Hypothalamus (tissue), 51 donors: ENCODE measurements at regions not wholly inside any gene's neighbourhood (a gene's known extent, or its start where the extent isn't known, plus 50 kb on each side); places are given as distances from the start of the nearest gene placed in this dataset.

Experiments used
- DNase-seq, 51 donors: peaks; one replicate each; lab custom pipeline; 2025; lab: John Stamatoyannopoulos, UW

DNA sequence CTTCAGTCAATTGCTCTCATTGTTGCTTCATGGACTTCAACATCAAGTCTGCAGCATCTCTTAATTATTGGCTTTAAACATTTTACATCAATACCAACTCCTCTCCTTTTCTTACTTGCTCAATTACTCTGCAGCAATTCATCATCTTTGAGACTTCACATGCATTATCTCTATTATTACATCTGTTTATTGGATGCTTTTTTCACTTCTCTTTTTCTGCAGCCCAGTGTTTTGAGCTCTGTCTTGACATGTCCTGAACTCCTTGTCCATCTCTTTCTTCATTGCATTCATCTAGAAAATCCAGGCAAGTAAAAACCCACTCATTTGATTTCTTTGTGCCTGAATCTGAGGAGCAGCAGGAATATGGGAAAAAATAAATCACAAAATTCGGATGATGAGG, 647.9 kb downstream of the PLCL1 start:
- DNase-seq, result no peak

DNA sequence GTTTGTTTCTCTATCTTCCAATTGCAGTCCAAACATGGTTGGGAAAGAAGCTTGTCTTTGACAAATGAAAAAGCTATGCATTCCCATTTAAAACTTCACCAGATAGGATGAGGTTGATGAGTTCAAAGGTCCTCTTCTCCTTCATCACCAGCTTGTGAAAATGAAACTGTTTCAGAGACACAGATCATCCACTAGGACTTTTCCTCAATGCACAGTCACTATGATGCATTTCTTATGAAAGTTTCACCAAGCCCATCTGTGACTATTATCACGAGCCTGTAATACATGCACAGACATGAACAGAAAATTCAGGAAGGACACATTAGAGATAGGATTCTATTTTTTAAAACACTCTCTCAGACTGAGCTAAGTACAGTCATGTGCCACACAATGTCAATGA, 644.4 kb downstream of the PLCL1 start:
- no peak for DNase-seq

DNA sequence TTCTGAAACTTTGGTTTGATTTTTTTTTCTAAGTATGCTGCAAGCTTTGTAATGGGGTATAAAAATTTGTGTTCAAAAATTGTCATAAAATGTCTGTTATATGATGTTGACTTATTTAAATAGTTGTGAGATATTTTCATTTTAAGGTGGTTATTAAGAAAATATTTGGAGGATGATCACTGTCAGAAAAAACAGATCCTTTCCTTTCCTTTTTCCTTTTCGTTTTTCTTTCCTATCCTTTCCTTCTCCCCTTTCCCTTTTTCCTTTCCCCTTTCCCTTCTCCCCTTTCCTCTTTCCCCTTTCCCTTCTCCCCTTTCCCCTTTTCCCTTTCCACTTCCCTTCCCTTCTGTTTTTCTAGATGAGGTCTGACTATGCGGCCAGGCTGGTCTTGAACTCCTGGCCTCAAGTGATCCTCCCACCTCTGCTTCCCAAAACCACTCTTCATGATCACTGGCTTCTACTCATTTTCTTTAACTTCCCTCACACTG, 640.5 kb downstream of the PLCL1 start:
- no peak for DNase-seq

DNA sequence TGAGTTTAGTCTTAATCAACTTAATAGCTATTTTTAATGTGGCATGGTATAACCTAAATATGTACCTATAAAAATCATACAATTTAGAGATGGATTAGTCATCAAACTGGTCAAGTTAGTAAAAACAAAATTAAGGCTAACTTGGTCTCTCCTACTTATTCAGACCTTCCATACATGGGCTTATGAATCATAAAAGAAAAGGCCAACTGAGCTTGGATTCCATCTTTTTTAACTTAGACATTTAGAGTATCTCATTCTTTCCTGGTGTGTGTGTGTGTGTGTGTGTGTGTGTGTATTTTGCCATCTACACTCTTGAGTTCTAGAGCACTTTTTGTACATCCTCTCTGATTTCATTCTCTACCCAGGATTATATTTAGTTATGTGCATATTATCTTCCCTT, 637.5 kb downstream of the PLCL1 start:
- no peak for DNase-seq

DNA sequence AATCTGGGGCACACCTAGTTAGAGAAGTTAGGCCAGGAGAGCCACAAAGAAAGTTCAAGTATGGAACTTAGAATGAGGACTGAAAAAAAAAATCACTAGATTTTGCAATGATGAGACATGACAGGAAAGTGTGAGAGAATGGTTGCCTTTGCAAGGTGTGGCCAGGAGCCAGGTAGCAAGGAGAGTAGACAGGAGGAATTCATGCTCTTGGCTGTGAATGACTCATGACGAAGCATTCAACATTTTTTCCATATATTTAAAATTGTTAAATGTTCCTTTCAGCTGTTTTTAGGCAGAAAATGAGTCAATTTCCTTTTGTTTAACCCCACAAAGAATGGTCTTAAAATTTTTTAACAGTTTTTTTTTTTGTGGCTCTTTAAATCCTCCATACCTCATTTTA, 636.9 kb downstream of the PLCL1 start:
- no peak for DNase-seq

DNA sequence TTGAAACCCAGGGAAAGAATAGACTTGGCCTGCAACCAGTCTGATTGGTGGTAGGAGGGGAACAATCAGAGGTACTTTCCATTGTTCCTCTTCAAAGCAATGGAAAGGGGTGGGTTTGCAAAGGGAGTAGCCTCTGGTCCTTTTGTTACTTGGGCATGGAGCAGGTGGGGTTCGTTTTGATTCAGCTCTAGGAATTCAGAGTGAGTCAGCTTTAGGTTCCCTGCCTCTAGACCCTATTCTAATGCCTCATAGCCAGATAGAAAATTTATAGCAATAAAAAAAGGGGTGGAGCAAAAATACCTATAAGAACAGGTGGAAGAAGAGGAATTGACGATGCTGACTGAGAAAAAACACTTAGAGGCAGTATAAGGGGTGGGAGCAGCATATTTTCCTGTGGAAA, 636.4 kb downstream of the PLCL1 start:
- DNase-seq, result no peak

DNA sequence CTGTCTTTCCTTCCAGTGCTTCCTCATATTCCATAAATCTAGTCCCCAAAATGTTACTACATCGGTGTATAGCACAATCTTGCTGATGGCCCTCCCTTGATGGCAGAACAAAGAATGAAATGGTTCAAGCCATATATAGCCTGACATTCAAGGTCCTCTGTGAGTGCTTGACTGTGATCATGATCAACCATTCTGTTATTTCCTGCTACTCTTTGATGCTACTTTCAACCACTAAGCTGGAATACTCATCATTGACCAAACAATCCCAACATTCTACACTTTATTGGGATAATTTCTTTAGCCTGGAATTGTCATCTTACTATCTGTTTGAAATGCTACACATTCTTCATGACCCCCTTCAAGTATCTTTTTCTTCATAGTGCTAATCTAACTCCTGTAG, 633.9 kb downstream of the PLCL1 start:
- DNase-seq, result no peak

DNA sequence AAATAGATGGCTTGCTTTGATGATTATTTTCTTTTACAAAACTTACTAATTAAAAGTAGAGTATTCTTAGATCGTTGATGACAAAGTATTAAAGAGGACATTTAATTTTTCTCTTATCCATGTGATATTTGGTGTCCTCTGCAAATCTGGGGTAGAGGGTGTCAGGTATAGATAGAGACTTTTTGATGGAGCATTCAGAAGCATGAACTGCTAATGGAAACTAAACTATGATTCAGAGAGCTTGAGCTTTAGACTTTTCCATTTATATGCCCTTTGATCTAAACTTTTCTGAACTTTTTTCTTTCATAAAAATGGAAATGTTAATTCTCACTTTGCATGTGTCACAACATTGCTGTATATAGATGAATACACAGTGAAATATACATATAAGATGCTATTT, 619.7 kb downstream of the PLCL1 start:
- no peak for DNase-seq

DNA sequence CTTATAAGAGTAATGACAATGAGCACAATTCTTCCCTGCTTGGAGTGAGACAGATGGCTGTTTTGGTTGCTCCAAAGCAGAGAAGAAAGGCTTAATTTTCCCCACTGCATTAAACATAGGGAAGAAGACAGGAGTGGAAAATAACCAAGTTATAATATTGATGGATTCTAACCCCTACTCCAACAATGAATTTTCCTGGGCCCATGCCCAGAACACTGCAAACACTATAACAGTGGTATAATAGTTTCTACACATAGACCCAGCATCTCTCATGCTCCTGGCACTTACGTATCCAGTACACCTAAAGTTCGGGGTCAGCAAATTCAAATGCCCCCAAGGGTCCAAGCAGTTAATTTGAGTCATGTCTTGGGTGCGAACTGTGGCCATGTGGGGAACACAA, 613.4 kb downstream of the PLCL1 start:
- DNase-seq, result no peak

DNA sequence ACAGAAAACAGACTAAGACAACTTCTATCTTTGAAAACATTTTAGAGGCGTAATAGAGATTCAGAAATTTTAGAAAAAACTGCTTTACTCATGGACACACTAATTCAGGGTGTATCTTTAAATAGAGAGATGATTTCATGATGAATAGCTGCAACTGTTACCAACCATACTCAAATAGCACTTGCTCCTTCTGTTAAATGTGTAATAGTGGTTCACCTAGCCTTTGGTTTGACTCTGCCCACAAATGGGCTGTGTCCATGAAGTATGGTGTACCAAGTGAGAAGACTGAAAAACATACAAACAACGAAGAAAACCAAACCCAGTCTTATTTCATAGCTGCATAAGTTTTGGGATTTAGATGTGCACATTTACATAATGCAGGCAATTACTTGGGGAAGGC, 610.6 kb downstream of the PLCL1 start:
- no peak for DNase-seq

DNA sequence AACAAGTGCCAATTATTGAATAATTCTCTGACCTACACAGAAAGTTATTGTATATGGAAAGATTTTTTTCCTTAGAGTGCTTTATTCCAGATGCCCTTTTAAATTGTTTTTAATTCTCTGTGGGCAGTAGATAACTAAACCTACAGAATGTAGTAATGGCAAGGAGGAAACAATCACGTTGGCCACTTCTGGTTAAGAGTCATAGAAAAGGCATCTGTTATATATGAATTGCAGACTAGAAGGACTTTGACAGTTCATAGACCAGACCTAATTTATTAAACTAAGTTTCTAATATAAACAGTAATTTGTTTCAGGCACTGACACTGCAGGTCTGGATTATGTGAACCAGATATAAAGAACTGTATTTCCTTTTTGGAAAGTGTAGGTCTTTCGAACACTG, 607.5 kb downstream of the PLCL1 start:
- no peak for DNase-seq

DNA sequence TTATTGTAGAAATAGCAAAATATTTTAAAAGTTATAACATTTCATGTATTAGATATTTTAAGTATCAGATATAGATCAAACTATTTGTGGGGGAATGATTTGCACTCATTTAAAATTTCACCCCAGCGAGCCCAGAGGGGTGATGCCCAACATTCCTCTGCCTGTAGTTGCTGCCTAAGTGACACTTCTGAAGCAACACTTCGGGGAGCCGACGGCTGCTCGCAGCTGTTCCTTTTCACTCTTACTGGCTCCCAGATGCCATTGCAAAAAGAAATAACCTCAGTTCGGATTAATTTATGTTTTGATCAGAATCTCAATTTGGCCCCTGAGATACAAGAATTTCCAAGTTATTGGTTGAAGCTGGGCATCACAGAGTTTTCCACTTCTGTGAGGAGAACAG, 603.8 kb downstream of the PLCL1 start:
- no peak for DNase-seq

DNA sequence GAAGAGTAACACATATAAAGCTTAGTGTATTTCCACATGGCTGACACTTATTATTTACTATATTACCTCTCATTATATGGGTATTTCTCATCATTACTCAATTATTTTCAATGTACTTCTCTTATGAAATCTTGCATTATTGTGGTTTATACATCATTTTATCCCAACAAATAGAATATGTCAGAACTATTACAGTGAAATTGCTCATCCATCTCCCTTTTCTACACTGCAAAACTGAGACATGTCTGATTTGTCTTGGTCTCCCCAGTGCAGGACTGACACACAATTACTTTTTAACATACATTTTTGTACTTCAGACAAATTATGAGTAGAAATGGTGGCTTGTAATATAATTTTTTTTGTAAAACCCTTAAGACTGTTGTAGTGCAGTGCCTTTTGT, 600.9 kb downstream of the PLCL1 start:
- no peak for DNase-seq

DNA sequence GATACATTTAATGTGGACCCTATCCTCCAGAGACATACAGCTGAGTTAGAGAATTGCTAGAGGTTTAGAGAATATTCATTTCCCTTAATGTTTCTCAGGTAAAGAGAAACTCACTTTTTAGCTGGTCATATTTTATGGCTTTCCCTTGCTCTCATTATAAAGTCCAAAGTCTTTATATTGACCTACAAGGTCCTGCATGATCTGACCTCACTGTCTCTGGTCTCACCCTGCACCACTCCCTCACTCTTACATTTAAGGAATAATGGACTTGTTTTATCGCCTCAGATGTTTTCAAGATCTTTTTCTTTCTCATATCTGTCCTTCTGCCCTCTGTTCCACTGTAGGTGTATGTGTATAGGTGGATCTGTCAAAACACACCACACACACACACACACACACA, 597.3 kb downstream of the PLCL1 start:
- DNase-seq, result no peak

DNA sequence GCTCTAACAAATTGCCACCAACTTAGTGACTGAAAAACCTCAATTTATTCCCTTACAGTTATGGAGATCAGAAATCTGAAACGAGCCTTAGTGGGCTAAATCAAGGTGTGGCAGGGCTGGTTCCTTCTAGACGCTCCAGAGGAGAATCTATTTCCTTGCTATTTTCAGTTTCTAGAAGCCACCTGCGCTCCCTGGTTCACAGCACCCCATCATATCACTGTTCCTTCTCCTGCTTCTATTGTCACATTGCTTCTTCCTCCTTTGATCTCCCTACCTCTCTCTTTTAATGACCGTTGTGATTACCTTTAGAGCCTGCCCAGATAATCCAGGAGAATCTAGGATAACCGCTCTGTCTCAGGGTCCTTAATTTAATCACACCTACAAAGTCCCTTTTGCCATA, 596.6 kb downstream of the PLCL1 start:
- DNase-seq, result no peak

DNA sequence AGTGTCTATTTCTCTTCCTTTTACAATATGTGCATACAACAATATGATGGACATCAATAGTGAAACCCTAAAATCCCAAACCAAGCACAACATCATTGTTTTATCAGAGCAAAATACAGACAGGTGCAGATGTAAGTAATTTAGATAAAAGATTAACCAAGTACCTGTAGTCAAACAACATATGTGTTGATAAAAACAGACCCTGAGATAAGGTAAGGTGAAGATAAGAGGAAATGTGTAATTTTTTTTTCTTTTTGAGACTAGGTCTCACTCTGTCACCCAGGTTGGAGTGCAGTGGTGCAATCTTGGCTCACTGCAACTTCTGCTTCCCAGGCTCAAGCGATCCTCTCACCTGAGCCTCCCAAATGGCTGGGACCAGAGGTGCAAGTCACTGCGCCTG, 589.8 kb downstream of the PLCL1 start:
- DNase-seq, result no peak

DNA sequence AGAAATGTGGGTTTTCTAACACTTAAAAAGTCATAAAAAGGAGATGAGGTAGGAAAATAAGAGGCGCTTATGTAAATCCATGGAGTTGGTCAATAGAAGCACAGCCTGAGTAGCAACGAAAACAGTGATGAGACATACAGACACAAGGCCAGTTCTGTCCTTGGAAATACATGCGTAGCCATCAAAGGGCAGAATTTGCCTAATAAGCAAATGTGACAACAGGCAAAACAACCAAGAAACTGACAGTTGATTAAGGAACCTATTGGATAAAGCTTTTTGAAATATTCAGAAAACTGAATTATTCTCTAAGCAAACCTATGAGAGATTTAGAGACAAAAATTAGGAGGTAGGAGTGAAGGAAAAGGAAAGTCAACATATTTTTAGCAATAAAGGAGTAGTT, 586.3 kb downstream of the PLCL1 start:
- DNase-seq, result no peak

DNA sequence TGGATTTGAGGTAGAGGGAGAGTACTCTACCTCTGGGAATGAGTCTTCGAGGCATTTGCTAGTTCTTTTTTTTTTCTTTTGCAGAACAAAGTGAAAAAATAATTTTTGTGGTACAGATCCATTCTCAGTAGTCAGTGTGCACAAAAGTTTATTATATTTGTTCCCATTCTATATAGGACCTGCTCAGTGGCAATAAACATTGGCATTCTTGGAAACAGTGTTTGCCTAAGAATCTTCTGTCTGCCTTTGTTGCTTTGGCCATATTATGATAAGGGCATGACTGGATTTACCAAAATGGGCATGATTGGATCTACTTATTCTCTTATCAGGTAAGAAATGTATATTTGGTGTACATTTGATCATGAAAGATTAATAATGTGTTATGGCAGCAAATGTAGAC, 583.3 kb downstream of the PLCL1 start:
- no peak for DNase-seq

DNA sequence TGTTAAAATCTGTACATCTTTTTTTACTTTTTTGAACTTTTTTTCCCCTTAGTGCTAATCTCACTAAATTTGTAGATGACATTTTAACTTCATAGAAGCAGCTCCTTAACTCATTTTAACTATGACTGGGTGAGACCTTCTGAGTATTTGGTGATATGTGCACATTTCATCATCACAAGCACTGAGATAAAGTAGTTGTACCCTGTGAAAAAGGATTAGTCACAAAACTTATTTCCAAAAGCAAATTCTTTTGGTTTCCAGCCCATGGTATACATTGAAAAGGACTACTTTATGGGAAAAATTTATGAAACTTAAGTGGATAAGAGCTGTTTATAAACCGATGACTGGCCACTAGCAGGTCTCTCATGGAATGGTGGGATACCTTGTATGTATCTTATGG, 581.5 kb downstream of the PLCL1 start:
- no peak for DNase-seq

DNA sequence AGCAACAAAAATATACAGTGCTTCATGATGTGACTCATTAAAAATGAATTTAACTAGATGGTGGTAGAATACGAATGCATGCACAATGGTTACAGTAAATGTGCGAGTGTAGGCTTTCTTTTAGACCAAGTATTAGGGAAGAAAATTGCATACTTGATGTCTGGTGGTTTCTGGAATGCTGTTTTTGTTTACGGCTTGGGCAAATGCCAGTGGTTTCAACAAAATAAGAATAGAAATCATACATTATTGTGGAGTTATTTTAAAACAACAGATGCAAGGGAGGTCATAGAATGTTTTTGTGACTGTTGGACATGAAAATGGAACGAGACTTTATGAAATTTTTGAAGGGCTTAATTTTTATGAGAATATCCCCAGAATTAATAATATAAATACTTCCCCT, 580.9 kb downstream of the PLCL1 start:
- DNase-seq, result no peak

DNA sequence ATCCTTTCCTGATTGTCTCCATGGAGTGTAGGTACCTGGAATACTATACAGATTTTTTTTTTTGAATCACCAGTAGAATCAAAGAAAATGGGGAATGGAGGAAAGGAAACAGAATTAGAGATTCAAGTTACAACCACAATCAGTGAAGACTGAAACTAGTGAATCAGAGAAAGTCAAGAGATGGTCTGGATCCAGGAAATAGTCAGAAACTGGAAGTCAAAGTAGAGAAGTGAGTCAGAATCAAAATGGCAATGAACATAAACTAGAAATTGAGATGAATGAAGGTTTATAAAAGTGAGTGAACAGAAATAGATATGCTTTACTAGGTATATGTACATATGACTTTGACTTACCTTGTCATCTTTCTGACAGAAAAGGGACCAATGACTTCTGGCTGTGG, 579.0 kb downstream of the PLCL1 start:
- no peak for DNase-seq

DNA sequence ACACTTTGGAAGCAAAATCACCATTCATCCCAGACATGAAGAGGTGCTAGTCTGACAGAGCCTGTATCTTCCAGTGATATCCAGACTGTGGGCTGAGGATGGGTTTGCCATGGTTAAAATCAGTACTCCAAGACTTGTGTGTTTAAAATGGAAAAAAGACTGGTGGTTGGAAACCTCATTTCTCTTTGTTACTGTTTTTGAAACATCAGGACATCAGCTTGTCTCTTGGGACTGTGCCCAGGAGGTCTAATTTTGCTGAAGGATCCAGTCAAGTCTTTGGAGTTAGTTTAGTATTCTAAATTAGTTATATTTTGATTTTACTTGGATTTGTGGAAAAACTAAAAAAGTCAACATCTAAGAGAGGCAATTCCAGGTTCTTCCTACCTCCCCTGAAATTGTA, 578.4 kb downstream of the PLCL1 start:
- DNase-seq, result no peak

DNA sequence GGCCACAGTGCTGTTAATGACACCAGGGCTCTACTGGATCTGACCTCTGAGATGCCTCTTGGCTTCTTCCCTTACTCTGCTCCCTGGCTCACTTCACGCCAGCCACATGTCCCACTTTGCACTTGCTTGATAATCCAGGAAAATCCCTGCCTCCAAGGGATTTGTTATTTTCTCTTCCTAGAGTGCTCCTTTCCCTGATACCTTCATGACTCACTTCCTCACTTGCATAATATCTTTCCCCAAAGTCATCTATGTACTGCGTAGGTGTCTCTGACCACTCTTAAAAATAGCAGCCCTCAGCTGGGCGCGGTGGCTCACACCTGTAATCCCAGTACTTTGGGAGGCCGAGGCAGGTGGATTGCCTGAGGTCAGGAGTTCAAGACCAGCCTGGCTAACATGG, 572.3 kb downstream of the PLCL1 start:
- no peak for DNase-seq

DNA sequence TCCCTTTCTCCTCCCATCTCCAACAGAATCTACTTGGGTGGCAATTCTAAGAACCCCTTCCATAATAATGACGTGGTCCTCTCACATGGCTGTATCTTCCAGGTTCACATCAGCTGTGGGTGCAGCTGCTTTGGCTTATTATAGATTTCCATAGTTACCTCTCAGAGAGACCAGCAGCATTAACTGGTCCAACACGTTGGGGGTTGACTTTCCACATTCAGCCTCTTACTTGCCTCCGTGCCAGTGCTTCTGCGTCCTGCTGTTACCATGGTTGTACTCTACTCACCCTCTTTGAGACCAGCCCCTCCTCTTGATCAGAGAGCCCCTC, 570.7 kb downstream of the PLCL1 start:
- DNase-seq, result no peak
